ENCODE measurements at regions not wholly inside any gene's neighbourhood (a gene's known extent, or its start where the extent isn't known, plus 50 kb on each side); places are given as distances from the start of the nearest gene placed in this dataset.

- TF ChIP-seq CTCF (IDR thresholded peaks at IDR 0.05; ENCODE audit: borderline replicate concordance, extremely low read depth, low read length, poor library complexity, severe bottlenecking) (no peak), EZH2 (IDR thresholded peaks at IDR 0.05; ENCODE audit: borderline replicate concordance, low read depth, low read length, severe bottlenecking) (no peak)
Observed at GRCh38 chr13:84524586-84524985, 642.3 kb upstream of the SLITRK1 start.
